ENCODE measurements at regions not wholly inside any gene's neighbourhood (a gene's known extent, or its start where the extent isn't known, plus 50 kb on each side); places are given as distances from the start of the nearest gene placed in this dataset.

DNA sequence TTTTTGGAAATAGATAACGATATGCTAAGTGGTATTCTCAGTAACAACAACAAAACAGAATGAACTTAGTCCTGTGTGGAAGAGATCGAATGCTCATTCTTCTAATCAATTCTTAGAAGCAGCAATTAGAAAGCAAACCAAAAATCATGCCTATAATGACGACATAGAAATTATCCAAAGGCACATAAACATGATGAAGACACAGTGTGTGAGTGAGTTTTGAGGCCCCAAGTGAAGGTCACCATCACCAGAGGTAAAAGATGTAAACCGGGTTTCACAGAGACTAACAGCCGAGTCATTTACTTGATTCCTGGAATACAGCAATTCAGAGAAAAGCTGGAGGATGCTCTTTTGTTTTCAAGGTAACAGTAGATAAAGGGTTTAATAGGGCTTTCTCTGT, 509.2 kb downstream of the TDRD15 start:
- DNase-seq (ENCODE audit: low read depth): no peak

DNA sequence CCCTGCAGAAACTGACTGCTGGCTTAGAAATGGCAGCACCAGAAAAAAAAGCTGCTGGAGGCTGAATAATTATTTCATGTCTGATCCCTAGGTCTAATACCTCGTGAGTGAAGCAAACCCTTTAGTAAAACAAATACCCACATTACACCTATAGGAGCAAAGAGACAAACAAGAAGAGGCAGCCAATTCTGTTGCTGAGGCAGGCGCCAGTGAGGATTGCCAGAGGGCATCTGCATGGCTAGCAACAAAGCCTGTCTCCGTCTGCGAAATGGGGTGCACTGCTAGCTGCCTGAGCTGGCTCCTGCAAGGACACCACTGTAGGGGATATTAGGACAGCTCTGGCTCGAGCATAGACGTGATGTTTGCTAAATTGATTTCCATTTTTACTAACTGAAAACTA, 509.7 kb downstream of the TDRD15 start:
- DNase-seq (ENCODE audit: low read depth): no peak

DNA sequence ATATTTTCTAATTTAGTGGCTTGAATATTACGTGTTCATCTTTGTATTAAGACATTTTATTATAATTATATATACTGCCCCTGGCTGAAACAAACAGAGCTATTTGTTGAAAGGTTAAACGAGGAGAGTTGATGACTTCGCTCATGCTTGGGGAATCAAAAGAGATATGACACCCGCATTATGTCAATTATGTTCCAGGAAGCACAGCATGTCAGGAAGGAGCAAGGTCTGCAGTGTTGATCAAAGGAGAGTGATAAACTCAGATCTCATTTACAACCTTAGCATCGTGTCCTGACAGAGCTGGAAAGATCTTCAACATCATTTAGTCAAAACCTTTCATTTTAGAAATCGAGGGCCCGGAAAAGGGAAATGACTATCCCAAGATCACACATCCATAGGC, 510.1 kb downstream of the TDRD15 start:
- DNase-seq (ENCODE audit: low read depth): no peak

DNA sequence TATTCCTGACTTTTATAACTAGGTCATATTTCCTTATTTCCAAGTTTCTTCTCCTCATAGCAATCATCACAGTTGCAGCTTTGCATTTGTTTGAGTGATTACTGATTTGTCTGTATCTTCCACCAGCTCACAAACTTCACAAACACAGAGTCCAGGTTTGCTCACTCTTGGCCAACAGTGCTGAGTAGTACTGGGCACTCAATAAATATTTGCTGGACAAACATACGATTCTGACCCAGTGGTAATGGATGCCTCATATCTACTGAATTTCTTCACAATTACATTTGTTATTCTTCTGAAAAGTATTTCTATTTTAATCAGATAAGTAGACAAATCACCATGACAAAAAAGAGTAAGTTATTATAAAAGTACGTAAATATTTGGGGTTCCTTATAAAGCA, 516.3 kb downstream of the TDRD15 start:
- DNase-seq (ENCODE audit: low read depth): no peak

DNA sequence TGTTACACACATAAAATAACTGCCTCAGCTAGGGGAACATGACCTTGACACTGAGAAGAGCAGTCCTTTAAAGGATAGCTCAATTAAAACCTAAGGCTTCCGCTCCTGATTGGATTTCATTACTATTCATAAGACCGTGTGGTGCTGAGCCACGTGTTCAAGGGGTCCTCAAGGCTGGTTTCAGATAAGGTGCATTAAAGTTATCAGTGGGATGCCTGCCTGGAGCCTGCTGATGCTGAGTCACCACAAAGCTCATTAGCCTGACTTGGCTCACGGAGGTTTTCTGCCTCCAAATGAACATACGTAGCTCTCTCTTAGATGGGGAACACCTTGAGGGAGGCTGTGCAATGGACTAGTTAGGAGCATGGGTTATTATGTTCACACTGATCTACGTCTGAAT, 518.9 kb downstream of the TDRD15 start:
- DNase-seq (ENCODE audit: low read depth): no peak

DNA sequence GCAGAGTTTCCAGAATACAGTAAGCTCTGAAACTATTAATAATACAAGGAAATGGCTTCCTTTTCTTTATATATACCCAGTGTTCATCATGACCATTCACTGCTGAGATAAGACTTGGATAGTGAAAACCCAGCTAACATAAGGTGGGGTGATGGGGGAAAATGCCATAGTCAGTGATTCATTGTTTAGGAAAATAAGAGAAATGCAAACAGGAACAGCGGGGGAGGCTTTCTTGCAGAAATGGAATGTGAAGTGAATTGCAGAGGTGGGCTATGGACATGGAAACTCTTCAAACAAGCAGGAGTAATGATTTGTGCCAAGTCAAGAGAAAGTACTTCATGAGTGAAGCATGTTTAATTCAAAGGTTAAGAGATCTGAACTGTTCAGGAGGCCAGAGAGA, 519.4 kb downstream of the TDRD15 start:
- no peak for DNase-seq (ENCODE audit: low read depth)

DNA sequence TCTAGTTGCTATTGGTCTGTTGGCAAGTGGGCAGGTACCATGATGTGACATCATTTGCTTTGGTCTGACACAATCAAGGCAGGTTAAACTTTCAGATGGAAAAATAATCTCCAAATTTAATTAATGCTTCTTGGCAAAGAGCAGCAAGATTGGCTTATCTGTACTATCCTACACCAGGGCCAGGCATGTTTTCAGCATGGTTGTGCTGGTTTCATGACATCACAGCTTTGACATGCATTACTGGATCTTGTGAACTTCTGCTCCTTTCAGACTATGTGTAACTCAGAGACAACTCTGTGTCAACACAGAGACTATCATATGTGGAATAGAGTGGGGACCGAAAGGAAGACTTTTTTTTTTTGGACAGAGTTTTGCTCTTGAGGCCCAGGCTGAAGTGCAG, 520.5 kb downstream of the TDRD15 start:
- no peak for DNase-seq (ENCODE audit: low read depth)

DNA sequence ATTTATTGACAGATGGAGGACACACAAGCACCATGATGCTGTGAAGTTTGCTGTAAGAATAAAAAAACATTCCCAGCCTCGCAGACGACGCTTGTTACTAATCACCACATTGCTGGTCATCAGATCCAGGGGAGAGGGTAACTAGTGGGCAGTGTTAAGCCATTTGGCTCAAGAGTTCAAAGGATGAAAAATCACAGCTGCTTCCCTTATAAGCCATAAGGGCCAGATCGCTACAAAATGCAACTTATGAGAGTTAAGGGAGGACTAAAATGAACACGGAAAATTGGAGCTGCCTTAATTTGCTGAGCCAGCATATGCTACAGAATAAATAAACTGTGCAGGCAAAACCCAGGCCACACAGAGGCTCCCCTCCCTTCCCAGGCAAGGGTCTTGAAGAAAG, 522.6 kb downstream of the TDRD15 start:
- no peak for DNase-seq (ENCODE audit: low read depth)

DNA sequence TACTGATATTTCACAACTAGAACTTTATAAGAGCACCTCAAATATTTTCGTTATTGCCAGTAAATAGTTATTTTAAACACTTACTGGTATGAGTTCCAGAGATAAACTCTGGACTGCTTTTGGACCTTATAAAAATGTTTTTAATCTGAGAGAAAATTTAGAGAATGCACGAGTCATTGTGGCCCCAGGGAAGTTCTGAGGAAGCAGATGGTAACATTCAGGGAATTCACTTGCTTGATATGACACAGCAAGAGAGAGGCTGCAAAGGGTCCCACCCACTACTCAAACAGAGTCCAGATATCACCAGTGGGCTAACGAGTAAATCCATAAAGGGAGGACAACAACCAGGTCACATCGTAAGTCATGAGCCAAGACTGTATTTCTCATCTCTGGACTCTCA, 526.8 kb downstream of the TDRD15 start:
- DNase-seq (ENCODE audit: low read depth): no peak

DNA sequence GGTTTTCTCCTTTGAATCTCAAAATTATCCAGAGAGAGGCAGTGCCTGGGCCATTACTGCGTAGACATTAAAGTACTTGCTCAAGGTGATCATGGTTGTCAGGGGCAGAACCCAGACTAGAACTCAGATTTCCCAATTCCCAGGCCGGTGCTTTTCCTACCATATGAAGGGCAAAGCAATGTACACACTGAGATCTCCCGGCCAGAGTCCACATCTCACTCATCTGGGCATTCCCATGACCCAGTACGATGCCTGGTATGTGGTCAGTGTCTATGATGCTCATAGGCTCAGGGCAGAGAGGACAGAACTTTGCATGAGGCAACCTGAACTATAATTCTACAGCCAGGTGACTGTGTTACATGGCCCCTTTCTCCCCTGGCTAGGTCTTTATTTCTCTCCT, 531.4 kb downstream of the TDRD15 start:
- DNase-seq (ENCODE audit: low read depth): no peak

DNA sequence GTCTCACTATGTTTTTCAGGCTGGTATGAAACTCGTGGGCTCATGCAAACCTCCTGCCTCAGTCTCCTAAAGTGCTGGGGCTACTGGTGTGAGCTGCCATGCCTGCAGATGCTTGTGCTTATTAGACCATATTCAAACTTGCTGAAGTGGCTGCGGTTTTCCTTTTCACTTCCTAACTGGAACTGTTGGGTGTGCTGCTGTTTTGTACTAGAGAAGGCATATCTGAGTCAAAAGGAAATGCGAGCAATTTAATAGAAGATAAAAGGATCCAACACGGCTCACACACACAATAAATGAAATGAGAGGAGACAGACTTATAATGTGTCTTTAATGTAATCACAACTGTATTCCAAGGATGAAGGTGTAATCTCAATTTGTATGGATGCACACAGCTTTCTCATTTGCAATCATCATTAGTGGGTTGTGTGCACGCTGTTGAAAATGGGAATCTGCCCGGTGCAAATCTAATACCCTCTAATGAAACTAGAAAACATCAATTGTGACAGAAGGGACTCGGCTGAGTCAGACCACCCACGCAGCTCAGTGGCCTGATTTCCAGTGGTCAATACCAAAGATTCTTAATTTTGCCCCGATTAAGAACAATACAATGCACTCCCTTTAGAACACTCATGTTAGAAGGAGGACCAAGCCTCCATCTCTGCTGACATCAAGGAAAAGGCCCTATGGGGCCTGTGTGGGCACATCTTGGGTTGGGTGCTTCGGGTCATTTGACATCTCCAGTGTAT, 532.7 kb downstream of the TDRD15 start:
- no peak for DNase-seq (ENCODE audit: low read depth)

DNA sequence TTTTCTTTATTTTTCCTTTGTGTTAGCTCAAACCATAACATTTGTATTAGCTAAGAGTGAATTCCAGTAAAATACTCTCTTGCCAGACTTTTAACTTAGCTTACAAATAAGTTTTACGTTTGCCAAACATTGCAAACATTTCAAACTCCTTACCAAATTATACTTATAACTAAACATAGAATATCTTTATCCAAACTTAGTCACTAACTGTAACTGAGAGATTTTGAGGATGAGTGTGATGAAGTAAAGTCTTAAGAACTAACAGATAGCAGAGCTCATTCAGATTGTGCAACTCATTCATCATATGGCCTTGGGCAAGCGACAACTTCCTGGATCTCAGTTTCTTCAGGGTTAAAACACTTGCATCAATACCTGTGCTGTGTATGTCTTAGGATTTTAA, 533.7 kb downstream of the TDRD15 start:
- no peak for DNase-seq (ENCODE audit: low read depth)

DNA sequence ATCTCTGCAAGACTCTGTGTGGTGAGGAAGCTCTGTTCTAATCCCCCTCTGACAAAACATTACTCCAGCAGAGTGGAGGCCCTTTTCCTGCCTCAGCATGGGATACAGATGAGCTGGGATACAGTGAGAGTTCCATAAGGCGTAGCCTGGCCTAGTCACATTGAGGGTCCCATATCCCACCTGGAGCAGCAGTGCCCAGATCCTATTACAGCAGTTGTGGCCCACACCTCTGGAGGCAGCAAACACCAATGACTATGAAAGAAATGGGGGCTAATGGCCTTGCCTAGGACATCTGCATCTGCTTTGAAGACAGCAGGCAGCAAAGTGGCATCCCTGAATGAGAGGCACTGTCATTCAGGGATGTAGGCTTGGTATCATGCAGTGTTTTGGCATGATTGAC, 534.5 kb downstream of the TDRD15 start:
- no peak for DNase-seq (ENCODE audit: low read depth)

DNA sequence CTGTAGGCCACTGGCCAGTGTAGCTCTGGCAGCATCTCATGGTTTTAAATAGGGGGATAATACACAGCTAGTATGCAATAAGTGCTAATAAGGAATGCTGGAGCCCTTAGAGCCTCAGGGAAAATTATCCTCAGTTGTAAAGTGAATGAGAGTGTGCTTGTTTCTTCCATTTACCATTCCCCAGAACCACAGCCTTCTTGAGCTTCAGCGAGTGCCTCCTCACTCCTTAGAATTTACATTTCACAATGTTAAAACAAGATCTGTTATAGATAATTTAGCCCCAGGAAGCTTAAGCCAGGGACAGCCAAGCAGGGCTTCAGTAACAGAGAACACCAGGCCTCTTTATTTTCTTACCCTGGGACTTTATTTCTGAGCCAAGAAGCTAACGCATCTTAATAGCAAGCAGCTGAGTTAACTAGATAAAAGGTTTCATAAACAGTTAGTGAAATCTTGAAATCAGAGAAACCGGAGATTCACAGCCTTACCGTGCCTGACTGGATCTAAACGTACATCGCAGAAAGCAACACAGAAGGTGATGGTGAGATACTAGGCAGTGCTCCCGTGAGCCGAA, 535.2 kb downstream of the TDRD15 start:
- DNase-seq (ENCODE audit: low read depth): no peak

DNA sequence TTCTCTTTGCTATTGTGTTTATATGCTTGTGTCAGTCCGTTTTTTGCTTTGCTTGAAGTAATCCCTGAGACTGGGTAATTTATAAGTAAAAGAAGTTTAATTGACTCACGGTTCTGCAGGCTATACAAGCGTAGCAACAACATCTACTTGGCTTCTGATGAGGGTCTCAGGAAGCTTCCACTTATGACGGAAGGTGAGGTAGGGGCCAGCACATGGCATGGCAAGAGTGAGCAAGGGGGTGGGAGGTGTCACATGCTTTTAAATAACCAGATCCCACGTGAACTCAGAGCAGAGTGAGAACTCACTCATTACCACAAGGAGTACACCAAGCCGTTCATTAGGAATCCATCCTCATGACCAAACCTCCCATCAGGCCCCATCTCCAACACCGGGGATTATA, 540.3 kb downstream of the TDRD15 start:
- DNase-seq (ENCODE audit: low read depth): no peak

DNA sequence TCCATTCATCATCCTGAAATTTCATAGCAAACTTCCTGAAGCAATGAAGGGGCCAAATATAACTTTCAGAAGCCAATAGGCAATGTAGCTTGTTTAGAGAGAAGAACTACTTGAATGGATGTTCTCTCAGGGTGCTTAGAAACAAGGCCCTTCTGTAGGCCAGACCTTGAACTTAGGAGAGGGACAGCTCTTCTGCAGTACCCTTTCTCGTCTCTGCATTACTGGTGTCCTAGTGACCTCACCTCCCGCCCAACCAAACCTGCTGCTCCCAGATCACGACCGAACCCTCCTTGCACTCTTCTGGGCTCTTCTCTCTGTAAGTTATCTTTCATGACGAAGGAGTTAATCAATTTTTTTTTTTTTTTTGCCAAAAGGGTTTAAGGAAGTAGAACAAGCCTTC, 543.9 kb downstream of the TDRD15 start:
- DNase-seq (ENCODE audit: low read depth): no peak

DNA sequence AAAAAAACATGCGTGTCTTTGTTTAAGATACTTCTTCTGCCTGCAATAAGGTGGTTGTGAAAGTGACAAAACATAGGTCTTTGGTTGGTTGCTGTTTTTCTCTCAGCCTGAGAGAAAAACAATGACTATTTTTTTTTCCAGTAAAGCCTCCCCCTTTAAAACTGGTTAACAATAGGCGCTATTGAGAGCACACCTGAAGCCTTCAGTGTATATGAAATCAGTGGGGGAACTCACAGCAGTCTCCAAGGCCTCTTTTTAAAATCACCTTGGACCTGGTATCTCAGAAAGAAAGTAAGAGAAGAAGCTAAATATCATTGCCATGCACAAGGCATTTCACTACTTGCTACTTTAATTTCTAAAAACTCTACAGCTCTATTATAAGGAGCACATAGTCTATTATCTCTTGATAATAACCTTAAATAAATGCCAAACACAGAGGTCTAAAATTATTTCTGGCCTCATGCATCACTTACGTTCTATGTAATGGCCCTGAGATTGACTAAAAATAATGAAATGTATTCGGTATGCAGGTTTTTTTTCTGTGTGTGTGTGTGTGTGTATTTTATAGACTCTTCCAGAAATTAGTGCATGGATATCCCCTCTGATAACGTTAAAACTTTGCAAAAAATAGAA, 544.4 kb downstream of the TDRD15 start:
- DNase-seq (ENCODE audit: low read depth): no peak

DNA sequence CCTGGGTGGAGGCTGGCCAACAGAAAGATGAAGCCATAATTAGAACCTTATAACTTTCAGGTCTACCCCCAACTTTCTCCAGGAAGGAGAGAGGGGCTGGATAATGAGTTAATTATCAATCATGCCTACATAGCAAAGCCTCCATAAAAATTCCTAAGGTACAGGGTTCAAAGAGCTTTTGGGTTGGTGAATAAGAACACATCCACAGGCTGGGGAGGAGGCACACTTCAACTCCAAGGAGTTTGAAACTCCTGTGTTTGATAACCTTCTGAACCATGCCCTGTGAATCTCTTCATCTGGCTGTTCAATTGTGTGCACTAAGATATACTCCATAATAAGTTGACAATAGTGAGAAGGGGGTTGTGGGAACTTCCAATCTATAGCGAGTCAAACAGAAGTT, 552.3 kb downstream of the TDRD15 start:
- no peak for DNase-seq (ENCODE audit: low read depth)

DNA sequence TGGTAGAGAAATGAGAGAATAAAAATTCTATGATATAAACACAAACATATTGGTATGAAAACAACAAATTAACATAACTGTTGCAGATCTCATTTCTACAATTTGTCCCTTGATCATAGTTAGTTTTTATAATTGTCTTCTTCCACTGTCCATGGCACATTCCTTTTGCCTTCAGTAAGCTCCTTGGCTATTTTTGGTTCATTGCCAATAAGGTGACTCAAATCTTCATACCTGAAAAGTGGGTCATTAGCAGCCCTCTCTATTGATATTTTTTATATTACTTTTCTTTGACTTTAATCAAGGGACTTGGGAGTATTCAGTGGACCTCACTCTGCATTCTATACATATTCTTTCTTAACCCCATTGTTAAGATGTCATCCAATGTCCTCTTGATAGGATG, 552.9 kb downstream of the TDRD15 start:
- no peak for DNase-seq (ENCODE audit: low read depth)

DNA sequence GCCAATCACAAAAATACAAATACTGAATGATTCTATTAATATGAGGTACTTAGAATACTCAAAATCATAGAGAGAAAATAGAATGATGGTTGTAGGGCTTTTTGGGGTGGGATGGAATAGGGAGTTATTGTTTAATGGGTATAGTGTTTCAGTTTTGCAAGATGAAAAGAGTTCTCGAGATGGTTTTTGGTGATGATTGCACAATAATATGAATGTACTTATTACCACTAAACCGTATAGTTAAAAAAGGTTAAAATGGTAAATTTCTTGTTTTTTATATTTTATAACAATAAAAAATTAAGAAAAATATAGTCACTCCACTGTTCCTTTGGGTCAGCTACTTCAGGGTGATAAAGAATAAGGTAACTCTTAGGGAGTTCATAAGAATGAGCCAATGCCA, 560.1 kb downstream of the TDRD15 start:
- no peak for DNase-seq (ENCODE audit: low read depth)

DNA sequence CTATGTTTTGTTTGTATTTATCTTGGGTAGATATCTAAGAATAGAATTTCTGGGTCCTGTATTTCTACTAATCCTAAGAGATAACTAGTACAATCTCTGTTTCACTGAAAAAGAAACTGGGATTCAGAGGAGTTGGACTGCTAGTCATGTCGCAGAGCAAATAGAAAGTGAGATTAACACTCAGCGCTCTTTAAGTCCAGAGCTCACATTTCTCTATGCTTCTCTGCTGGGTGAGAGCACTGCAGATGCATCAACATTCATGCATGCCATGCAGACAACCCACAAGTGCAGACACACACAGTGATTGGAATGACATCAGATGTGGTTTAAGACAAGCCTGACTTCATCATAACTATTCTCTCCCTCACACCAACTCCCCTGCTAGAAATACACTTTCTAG, 563.8 kb downstream of the TDRD15 start:
- no peak for DNase-seq (ENCODE audit: low read depth)

DNA sequence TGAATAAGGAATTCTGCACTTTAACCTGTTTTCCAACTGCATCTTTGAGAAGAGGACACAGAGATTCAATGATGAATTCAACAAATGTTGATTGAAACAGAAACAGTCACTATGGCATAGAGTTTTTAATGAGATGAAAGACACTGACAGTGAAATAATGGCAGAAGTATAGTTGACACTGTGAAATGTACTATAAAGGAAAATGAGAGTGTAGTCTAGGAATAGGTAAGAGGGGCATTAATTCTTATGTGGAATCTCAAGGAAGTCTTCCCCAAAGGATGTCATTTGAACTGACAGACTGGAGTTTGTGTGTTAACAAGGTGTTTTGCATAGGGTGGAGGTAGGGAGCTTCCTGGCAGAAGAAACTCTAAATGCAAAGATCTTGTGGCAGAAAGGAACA, 566.2 kb downstream of the TDRD15 start:
- no peak for DNase-seq (ENCODE audit: low read depth)

DNA sequence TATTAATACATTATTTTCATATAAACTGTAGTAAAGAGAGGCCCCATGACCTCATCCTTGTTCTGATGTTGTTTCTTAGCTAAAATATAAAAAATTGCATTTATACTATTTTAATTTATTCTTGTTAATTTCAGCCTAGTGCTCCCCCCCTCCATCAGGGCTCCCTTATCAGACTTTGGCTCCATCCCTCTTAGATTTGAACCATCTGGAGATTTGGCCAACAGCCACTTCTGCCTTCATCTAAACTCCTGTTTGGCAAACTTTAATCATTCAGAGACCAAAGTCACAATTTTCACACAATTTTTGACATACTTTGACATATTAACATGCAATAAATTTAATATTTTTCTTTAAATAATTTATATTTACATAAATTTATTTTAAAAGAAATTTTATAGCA, 569.3 kb downstream of the TDRD15 start:
- DNase-seq (ENCODE audit: low read depth): no peak
